NCI-H2196 (cell line): ENCODE measurements at regions not wholly inside any gene's neighbourhood (a gene's known extent, or its start where the extent isn't known, plus 50 kb on each side); places are given as distances from the start of the nearest gene placed in this dataset.

ENCODE experiments used
- DNase-seq: peaks from one replicate; lab custom pipeline; 2025; ENCODE audit not compliant: unreplicated experiment; lab: John Stamatoyannopoulos, UW

DNA sequence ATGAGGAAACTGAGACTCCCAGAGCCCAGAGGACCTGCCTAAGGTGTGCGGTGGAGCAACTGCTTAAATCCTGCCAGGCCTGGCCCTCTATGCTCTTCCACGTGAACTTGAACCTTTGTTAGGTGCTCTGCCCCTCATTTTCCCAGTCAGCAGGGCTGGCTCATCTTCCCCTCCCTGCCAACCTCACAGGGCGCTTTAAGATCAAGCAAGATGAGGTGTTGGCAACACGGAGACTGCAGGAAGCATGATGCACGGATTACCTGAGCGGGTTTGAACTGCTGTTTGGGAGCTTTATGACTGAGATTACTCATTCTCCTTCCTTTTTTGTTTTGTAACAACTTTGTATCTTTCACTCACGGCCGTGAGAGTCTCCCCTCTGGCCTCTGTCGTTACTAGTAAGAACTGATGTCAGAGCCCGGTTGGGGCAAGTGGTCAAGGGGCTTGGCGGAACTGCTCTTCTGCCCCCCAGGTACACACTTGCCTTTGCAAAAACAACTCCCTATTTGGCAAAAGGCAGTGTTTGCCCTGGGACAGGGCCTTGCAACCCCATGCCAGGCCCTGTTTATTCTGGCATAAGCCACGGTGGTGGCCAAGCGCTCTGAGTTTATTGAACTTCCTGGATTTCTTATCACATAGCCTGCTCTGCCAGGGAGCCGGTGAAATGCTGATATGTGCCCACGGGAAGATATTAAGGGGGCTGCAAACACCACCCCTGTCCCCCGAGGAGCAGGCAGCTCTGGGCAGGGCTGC is 127.8 kb downstream of the INHBB start:
- no peak for DNase-seq

DNA sequence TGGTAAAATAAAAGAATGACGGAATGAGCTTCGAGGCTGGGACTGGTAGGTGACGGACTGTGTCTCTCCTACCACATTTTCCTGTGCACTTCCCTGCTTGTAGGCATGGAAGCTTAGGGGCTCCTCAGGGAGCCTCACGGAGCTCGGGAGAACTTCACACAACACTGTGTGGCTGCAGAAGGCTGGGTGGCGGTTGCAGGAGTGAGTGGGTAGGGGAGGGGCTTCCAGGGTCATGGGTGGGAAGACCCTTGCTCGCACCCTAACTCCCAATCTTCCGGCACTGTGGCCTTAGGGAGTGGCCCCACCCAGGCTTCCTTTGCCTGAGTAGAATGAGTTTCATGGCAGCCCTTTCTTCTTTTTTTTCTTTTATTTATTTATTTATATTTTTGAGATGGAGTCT is 128.6 kb downstream of the INHBB start:
- DNase-seq: no peak

DNA sequence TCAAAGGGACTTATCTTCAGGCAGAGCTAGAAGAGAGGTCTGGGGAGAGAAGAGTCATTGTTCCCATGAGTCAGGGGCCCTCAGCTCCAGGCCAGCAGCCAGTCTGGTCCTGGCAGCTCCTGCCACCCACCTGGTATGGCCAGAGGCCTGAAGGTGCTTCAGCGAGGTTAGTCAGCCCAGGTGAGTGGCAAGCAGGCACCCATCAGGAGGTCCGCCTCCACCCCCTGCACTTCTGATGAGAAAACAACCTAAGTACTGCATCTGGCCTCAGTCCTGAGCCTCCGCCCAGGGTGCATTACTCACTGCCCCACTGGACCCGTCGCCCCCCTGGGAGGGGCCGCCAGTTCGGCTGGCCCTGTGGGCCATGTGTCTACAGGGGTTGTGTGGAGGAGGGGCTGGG is 130.2 kb downstream of the INHBB start:
- no peak for DNase-seq

DNA sequence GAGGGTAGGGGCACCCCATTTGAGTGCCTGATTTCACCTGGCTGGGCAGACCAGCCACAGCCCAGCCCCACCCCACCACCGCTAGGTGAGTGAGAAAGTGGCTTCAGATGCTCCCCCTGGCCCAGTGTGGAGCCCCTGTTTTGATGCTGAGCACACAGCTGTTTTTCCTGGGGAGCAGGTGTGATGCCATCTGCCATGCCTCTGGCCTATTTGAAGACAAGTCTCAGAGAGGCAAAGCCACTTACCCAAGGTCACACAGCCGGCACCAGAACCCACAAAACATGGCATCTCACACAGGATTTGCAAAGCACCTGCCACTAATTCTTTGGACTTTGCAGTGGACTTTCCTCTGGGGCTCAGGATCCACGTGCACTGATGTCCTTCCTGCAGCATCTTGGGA is 131.3 kb downstream of the INHBB start:
- no peak for DNase-seq

DNA sequence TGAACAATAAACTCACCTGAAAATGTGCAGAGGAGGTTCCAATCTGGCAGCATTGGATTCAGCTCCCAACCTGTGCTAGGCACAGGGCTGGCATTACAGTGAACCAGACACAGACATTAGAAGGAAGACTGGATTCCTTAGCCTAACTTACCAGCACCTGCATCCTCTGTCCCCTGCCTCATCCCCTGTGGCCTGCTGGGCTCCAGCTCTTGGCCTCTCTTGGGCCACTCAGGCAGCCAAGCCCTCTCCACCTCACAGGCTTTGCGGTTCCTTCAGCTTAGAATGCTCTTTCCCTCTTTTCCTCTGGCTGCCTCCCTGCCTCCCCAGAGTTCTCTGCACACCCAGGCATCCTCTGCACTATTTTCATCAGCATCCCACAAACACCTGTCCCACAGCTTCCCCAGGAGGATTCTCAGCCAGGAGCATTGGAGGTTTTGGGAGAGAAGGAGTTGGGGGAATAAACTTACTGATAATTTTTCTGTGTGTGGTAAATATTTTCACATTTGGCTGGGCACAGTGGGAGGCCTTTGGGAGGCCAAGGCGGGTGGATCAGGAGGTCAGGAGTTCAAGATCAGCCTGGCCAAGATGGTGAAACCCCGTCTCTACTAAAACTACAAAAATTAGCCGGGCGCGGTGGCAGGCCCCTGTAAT is 132.0 kb downstream of the INHBB start:
- no peak for DNase-seq

DNA sequence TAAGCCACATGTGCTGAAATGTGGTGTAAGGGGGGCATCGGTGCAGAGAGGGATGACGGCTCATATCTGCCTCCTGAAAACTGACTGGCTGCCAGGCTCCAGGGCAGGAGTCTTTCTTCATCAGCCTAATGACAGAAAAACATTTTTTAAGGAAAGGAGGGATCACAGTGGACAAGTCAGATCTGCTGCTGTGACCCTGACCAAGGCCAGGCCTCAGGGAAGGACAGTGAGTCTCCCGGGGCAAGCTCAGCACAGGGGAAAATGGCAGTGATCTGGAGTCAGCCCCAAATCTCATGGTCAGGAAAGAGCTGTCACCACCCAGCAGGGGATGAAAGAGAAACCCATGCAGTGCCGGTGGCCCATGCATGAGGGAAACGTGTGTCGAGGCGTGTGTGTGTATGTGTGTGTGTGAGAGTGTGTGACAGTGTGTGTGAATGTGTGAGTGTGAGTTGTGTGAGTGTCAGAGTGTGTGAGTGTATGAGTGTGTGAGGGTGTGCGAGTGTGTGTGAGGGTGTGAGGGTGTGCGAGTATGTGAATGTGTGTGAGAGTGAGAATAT is 134.5 kb downstream of the INHBB start:
- DNase-seq: no peak

DNA sequence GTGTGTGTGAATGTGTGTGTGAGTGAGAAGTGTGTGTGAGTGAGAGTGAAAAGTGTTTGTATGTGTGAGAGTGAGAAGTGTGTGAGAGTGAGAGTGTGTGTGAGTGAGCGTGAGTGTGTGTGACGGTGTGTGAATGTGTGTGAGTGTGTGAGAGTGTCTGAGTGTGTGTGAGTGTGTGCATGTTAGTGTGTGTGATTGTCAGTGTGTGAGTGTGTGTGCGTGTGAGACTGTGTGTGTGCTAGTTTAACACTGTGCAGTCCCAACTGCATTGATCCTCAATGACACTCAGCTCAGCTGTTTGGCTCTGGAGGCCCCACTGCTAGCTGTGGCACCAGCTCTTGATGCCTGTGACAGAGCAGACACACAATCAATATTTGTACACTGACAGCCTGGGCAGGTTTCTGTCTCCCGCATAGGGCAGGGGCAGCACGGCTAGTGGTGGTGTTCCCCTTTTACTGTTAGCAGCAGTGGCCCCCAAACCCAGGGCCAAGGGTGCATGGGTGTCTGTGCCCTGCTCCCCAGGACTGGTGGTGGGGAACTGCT is 135.0 kb downstream of the INHBB start:
- DNase-seq: no peak

DNA sequence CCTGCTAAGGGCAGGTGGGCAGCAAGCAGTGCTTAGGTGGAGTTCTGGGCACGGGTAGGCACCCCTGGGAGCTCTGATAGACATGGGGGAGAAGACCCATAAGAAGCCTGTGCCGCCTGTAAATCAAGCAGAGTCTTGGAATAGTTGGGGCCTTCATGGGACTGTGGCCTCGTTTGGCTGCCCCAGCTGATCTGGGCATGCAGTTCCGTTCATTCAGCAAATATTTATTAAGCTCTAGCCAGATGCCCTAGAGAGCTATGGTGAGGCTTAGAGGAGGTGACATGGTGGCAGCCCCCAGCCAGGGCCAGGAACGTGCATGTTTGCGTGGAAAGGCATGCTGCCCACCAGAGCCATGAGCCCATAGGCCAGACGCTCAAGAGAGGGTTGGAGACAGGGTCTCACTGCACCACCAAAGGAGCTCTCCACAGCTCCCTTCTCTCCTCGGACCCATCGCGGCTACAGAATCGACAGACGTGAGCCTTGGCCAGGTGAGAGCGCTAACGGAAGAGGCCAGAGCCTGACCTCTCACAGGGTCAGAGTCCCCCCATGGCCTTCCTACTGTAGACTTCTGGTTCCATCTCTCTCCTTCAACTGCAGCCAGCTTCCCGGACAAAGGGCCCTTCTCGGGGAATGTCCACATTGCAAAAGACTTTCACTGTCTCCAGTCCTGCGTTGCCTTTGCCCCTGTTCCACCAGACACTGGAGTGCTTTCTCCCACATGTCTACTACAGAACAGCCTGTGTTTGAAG is 135.7 kb downstream of the INHBB start:
- no peak for DNase-seq

DNA sequence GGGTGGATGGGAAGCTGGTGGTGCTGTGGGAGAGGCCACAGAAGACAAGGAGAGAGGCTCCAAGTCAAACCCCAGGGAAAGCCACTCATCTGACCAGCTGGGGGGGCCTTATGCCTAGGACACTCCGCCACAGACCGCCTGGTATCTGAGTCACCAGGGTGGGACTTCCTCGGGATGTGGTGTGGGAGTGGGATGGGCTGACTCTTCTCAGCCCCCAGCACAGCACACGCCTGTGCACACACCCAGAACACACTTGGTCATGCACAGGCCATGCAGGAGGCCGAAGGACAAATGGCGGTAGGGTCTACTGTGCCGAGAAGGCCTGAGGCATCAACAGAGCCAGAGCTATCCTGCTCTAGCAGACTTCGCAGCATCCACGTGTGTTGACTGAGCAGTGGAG is 136.4 kb downstream of the INHBB start:
- DNase-seq: no peak

DNA sequence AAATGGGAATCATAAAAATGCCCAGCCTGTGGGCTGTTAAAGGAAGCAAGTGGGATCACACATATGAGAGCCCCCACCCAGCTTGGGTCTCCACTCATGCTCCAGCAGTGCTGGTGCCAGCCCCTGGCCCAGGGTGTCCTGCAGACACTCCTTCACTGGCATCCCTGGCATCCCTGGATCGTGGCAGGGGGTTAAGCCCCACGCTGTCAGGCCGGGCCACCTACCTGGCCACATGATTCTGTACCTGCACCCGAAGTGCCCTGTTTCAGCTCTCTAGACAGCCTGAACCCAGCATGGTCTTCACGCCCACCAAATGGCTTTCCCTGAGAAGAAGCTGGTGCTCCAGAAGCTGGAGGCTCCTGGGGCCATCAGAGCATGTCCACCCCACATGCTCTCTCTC is 137.4 kb downstream of the INHBB start:
- DNase-seq: no peak

DNA sequence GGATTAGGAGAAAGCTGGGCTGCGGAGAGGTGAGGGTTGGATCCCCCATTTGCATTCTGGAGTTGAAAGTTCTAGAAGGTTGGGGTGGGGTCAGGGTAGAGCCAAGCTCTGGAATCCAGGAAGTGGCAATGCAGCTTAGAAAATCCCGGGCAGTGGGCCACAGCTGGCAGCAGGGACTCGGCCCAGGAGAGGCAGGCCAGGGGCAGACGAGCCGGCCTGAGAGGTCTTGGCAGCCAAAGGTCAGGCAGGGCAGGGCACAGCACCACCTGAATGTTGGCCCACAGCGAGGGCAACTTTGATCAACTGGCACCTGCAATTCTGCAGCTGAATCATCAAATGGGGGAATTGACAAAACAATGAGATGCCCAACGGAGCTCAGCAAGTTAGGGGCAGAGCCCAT is 139.2 kb downstream of the INHBB start:
- DNase-seq: no peak

DNA sequence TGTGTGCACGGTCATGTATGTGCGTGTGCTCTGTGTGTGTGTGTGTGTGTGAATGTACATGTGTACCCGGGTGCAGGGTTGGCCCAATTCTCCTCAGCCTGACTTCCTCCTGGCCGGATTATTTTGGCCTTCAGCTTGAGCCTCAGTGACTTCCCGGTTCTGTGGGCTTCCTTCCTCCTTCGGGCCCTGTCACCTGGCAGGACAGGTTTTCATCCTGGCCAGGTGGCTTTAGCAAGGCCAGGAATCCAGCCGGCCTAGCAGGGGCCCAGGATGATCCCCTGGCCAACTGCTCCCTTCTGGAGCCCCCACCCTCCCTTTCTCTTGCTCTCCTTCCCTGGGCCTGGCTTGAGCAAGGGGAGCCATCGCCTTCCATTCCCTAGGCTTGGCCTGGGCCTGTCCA is 140.5 kb downstream of the INHBB start:
- DNase-seq: no peak

DNA sequence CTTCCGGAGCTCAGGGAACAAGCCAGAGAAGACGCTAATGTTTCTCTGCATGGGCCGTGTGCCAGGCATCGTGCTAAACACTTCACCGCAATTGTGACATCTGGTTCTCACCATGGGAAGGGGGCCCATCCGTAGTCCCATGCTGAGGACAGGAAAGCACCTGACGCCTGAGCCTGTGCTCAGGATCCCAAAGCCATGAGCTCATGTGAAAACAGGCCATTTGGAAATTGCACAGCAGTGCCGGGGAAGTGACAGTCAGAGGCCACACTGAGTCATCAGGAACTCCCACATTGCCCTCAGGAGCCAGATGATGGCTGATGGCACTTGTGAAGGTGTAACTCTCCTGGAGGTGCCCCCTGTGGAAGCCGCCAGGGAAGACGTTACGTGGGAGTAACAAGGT is 141.0 kb downstream of the INHBB start:
- no peak for DNase-seq

DNA sequence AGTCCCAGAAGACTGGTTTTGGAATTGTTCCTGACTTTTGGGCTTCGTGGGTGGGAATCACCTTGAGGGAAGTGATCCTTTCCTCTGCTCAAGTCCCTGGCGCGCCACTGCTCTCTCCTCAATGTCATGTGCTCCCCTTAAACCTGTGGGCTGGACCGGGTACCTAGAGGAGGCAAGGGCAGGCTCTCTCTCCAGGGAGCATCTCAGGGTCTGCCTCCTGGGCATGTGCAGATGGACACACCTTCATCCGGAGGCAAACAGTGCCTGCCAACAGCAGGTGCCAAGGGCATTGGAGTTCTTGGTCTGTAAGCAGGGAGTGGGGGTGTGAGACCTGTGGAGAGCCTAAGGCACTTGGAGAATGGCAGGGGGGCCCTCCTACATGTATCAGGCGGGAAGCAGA is 142.6 kb downstream of the INHBB start:
- DNase-seq: no peak

DNA sequence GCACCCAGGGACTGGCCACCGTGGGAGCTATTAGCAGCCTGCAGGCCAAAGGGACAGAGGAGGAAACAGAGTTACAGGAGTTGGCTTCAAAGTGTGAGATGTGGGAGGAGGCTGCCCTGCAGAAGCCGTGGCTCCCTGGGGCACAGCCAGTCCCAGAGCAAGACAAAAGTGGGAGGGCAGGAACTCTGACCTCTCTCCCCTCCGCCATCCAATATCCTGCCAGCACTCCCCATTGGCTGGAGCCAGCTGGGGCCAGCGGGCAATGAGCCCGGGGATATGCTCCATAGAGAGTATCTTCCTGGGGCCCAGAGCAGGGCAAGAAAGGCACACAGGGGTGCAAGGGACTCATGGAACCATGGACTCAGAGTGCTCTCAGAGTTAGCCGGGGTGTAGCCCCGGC is 143.1 kb downstream of the INHBB start:
- no peak for DNase-seq

DNA sequence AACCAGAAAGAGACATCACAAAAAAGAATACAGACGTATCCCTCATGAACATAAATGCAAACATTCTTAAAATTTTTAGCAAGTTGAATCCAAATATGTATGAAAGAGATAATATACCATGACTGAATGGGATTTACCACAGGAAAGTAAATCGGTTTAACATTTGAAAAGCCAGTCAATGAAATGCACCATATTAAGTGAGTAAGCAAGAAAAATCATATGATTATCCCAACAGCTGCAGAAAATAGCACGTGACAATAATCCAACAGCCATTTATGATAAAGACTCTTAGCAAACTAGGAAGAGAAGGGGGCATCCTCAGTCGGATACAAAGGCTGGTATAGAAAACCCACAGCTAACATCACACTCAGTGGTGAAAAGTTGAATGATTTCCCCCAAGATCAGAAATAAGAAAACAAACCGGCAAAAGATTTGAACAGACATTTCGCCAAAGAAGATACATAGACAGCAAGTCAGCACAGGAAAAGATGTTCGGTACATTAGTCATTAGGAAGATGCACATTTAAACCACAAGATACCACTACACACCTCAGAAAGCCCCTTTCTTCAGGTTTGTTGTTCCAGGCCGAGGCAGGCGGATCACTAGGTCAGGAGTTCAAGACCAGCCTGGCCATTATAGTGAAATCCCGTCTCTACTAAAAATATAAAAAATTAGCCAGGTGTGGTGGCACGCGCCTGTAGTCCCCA is 144.3 kb downstream of the INHBB start:
- DNase-seq: no peak

DNA sequence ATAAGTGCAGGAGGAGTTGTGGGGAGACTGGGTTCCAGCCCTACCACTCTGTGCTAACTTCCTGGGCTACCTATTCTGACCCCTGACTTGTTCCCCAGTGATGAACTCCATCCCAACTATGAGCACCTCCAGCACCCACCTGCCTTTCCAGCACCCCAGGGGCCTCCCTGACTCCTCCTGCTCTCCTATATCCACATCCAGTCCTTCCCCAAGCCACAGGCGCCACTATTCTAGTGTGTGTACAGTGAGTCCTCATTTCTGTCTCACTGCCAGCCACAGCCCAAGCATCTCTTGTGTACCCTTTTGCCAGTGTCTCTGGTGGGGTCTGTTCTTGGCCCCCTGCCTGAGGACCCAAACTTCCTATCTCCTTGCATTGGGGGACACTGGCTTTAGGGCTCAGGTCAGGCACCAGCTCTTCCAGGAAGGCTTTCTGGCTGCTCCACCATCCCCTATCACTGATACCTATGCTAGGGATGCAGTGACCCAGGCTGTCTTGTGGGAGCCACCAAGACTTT is 145.2 kb downstream of the INHBB start:
- DNase-seq: no peak

DNA sequence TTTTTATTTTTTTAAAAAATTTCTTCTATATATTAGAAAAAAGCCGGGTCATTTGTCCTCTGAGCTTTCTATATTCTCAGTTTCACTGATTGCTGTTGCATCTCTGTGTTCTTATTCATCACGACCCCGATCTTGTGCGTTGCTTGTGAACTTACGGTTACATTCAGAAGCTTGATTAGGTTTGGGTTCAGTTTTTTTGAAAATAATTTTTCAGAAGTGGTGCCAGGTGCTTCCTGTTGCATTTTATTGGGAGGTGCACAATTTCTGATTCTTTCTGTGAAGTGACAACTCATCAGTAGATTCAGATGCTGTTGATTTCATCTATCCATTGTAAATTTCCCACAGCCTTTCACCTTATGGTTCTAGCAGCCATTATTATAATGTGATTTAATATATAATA is 147.3 kb downstream of the INHBB start:
- no peak for DNase-seq

DNA sequence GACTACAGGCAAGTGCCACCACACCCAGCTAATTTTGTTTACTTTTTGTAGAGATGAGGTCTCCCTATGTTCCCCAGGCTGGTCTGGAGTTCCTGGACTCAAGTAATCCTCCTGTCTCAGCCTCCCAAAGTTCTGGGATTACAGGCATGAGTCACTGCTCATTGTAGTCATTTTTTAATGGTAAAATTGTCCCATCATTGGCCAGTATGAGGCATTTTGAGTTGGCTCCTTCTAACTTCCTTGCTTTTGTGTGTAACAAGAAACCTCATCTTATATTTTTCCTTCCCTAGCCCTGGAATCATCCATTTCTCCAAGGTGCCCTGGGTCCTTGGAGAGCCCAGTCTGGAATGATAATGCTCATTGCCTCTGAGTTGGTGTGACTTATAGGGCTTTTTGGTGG is 148.5 kb downstream of the INHBB start:
- no peak for DNase-seq

DNA sequence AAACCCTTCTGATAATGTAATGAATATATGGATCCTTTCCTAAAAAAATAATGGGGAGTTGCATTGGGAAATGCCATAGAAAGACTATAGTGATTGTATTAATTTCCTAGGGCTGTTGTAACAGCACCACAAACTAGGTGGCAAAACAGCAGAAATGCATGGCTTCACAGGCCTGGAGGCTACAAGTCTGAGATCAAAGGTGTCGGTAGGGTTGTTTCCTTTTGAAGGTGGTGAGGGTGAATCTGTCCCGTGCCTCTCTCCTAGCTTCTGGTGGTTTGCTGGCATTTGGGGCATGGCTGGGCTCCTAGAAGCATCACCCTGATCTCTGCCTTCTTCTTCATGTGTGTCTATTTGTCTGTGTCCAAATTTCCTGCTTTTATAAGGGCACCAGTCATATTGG is 149.7 kb downstream of the INHBB start:
- DNase-seq: no peak

DNA sequence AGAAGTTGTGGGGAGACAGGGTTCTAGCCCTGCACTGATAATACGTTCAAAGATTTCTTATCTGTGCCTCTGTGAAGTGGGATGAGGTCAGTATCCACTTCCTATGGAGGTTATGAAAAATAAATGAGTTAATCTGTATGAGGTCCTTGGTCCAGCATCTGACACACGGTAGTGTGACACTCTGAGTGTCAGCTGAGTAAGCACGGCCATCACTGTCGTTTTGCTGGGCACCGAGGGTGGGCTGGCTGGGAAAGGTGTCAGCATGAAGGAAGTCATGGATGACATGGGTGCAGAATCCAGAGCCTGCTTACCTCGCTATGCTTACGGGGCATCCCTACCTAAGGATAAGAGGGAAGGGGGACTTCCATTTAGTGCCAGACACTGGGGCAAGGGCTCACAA is 150.3 kb downstream of the INHBB start:
- no peak for DNase-seq
